Stimulated activated CD4-positive, alpha-beta T cell treated with anti-CD3 and anti-CD28 coated beads, Interleukin-15, amount 100 ng/mL, for 24 hours (primary cell): ENCODE measurements at regions not wholly inside any gene's neighbourhood (a gene's known extent, or its start where the extent isn't known, plus 50 kb on each side); places are given as distances from the start of the nearest gene placed in this dataset.

ENCODE experiments used
- DNase-seq: peaks from one replicate; pipeline ENCODE4 v3.0.0-alpha.2; 2020

DNA sequence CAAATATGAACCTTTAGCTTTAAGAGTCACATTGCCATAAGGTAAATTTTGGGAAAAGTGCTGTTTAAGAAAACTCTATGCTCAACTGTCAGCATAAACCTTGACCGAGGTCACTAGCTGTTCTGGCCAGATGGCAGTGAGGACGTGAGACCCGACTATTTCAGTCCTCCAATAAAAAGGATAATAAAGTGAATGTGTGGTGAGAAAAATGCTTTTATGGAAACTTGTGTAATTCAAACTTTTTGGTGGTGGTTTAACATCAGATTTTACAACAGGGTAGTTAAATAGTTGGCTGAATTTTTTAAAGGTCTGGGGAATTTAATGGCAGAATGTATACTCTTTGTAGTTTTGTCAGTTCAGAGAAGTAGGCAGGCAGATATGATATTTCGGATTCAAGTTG, 391.1 kb downstream of the PMP22 start:
- DNase-seq, result no peak

DNA sequence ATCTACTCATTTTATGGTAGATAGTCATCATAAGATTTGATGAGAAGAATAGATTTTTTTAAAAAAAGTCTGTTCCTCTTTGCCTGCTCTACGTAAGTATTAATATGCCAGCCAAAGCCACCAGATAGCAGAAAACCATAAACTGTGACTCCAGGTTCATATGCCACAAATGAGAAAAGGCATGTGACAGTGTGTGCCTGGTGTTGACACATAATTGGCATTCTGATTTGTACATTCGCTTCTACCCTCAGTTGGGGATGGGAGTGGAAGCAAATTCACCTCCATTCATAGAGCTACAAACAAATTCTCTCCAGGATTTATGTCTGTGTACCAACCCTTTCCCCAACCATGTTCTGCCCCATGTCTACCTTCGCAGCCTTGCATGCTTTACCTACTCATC, 391.6 kb downstream of the PMP22 start:
- no peak for DNase-seq

DNA sequence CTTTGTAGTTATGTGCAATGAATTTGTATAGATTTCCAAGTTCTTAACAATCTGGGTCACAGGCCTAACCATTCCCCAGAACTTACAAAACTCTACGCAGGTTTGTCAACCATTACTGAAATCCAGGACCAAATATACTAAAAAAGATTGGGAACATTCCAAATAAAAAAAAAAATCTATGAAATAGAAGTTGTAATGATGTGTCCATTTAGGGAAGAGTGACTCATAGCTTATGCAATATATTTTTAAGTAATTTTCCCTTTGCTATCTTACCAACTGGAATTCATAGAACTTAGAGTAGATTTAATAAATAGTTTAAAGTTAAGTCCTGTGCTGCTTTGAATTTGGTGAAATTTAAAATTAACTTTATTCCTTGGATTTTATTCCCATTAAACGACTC, 393.2 kb downstream of the PMP22 start:
- no peak for DNase-seq

DNA sequence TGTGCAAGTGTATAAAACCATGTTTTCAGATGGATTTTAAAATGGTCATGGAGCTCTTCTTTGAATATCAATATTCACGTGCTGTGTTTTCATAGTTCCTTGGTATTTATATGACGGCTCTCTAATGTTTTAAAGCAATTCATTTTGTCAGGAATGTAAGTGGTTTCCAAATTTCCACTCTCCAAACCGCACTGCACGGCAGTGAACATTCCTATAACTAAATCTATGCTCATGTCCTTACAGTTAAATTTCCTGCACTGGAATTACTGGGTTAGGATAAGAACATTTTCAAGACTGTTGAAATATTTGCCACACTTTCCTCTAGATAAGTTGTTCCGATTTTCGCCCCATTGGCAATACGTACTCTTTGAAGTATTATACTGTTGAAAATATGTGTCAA, 398.9 kb downstream of the PMP22 start:
- DNase-seq, result no peak

DNA sequence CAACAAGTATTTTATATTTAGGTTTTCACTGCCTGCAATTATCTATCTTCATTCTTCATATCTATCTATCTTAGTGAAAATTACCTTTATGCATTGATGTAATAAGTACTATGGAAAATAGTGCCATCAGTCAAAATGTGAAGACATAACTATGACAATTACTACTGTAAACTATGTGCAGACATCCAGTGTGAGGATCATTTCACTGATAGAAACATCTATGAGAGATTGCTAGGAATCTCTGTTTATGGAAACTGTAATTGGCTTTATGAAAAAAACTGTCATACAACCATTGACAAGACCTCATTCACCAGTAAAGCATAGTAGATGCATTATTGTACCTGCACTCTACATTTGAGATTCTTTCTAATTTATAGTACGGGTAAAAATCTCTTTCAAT, 401.0 kb downstream of the PMP22 start:
- DNase-seq, result no peak

DNA sequence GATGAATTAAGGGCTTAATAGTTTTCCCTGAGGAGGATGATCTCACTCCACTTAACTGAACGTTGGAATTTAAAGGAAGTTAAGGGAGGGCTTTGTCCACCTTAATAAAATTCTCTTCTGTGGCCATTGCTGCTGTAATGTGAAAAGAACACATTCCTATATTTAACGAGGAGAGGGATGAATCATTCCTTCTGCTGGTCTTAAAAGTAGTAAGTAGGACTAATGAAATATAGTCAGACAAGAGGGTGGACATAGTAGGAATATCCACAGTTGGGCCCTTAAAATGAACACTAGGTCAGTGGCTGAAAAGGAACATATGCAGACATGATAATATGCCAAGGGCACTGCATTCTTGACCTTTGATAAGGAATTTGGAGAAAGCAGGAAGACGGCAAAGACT, 405.6 kb downstream of the PMP22 start:
- DNase-seq, result no peak

DNA sequence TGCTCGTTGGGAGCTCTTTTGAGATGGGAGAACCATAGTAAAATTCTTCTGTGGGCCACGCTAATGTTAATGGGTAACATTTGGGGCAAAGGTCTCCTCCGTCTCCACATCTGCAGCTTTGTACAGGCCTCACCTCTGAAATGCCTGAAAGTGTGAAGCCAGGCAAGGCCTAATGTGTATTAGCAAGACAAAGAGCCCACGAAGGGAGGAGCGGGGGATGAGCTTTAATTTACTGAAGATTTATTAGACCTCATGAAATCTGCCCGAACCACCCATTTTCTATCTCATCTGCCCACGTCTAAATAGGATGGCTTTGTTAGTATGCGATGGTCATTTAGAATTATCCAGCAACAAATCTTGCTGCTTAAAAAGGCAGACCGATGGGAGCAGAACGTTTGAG, 408.9 kb downstream of the PMP22 start:
- no peak for DNase-seq

DNA sequence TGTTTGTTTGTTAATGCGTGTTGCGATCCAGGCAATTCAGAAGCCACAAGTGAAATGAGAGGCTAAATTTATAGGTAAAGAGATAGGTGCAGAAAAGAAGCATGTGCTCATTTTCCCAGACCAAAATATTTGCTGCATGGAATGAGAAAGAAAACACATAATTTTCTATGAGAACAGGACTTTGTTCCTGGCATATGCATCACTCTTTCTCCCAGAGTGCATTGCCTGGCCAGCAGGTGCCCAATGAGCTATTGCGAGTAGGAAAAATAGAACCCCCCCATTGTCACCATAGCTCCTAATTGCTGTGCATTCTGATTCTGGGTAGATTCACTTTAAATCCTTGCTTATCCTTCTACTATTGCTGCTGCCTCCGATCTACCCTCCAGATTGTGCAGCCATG, 410.4 kb downstream of the PMP22 start:
- no peak for DNase-seq

DNA sequence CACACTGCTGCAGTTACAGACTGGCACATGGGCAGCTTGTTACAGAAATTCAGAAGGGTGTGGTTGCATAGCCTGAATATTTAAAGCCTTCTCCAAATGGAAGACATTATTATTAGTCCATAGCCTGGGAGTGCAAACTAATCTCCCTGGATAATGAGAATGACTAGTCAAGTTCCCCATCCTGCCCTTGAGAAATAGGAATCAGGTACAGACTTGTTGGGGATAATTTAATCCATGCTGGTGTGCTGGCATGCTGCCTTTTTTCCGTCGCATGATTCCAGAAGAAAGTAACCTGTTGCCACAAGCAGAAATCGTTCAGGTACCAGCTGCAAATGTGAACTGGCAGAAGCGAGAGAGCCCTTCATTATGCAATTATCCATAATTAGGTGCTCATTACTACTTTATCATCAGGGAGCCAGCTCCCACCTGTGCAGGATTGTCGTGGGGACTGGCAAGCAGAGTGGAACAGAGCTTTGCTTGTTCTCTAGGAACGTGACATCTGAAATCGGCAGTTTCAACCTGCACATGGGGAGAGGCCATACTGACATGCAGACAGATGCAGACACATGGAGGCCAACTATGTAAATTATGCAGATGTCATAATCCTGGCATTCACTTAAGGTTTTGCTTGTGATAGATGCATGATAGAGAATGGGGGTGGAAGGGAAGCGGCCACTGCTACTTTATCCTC, 419.4 kb downstream of the PMP22 start:
- DNase-seq, result no peak

DNA sequence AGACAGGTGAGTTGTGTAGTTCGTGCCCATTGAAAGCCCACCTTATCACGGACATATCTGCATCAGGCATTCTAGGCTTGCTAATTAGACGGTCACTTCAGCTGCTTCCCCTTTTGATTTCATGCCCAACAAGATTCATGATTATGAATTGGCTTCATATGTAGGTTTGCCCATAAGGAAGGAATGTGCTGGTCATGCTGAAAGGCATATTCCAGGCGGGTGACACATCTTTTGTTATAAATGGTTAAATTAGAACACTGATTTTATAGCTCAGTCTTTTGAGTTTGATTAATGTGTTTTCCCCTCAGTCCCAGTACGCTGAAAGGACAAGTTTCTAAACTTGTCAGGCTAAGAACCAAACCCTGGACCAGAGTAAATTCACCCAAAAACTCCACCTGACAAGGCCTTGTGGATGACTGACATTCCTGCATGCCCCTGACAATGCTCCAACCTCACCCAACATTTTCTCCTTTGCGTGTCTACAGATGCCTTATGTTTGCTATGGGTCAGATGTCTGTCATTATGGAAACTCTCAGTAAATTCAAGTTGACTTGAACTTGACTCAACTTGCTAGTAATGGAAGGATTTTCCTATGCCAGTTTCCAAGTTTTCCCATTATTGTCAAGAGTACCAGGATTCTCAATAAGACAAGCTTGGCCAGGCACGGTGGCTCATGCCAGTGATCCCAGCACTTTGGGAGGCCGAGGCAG, 421.9 kb downstream of the PMP22 start:
- no peak for DNase-seq

DNA sequence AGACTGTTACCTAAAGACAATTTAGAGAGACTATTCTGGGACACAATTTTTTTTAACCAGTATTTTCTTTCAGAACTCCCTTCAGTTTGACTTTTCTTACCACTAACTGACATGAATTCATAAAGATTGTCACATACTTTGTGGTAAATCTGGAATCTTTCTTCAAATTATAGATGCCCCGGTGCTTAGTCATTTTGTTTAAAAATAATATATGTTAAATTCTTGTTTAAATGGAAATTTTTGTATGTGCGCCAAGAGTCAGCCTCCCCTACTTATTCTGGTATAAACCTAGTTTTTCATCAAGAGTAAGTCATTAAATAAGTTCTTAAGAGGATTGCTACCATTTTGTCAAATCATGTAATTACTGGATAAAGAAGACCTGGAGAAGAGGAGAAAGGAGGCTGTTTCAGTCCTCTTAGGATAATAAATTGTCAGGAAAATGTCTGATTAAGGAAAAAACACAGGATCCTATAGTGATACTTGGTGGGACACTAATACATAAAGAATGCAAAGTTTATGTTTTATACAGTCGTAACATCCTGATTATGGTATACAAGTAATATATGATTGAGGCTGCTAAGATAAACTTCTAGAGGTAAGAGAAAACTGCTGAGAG, 424.4 kb downstream of the PMP22 start:
- DNase-seq, result no peak

DNA sequence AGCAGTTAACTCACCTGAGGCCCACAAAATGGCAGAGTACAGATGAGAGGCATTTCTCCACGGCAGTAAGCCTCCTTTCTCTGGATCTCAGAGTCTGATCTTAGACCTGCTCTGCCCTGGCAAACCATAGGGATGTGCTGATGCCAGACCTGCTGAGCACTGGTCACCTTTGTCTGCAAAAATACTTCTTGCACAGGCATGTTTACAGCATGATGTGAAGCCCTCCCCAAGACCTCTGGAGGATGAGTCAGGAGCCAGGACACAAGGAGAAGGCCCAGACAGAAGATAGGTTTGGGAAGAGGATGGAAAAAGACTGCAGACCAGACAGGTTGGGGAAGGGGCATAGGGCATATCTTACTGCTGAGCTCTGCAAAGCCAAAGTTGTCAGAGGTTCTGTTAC, 426.6 kb downstream of the PMP22 start:
- no peak for DNase-seq

DNA sequence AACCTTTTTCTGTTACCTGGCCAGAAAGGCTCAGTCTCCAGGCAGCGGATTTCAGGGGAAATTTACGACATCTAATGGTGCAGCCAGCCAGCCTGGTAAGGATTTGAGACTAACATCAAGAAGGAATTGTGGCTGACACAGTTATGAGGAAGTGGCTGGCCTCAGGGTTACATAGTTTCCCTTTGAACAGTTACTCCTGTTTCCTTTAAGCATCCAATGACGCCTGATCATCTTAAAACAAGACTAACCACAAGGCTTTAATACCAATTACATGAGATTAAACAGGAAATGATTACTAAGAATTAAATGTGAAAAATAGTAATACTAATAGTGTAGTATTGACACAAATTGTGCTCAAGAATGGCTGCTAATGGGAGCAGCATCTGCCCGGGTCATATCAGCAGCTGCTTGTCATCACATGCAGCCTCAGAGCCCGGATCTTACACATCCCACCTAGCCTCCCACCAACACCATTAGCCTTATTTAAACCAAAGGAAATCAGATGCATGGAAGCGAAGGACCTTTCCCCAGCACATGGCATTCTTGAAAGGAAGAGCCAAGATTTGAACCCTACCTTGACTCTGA, 431.8 kb downstream of the PMP22 start:
- DNase-seq, result peak; percentile 2

DNA sequence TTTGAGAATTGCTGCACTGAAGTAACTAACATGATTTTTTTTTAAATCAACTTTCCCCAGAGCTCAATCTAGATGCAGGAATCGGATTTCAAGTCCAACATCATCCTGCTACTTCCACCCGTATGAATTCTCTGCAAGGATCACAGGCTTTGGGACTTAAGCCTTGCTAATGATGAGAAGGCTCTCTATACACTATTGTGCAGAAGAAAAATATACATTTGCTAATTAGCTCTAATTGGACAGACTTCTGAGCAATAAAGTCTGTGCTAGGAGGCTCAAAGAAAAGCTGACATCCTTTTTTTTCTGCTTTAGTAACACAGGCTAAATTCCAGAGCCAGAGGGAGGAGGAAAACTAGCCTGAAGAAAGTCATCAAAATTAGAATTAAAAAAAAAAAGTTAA, 433.6 kb downstream of the PMP22 start:
- no peak for DNase-seq

DNA sequence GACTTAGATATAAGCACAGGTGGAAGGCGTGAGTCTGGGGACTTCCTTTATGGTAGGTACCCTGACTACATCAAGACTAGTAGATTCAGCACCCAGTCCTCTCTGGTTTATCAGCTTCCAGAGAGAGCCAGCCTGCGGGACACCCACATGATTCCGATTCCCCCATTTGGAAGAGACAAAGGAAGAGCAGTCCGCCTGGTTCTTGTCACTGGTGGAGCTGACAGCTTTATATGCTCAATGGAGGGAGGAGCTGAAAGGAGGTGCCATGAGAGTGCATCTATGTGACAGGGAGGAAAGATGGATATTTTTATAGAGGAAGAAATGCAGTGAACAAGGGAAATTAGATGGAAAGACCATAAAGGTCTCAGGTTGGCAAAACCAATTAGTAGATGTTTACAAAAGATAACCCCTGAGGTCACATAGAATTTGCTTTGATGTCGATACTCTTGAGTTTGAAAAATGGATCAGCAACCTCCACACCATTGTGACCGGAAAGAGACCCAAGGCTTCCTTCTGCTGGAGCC, 437.7 kb downstream of the PMP22 start:
- DNase-seq, result no peak

DNA sequence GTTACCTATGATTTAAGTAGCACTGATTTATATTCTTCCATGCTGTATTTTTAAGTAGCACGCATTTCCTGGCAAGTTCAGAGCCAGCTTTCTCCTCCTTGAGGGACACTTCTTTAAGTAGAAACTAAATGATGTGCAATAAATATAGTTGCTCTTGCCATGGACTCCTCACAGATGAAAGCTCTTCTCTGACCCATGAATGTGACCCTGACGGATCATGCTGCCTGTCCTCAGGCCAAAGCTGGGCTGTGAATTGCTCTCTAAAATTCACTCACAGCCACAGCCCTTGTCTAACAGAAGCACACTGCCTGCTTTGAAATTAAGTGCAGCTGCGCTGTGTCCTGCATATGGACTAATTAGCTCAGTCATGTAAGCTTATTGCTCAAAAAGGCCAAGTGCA, 438.8 kb downstream of the PMP22 start:
- DNase-seq, result no peak

DNA sequence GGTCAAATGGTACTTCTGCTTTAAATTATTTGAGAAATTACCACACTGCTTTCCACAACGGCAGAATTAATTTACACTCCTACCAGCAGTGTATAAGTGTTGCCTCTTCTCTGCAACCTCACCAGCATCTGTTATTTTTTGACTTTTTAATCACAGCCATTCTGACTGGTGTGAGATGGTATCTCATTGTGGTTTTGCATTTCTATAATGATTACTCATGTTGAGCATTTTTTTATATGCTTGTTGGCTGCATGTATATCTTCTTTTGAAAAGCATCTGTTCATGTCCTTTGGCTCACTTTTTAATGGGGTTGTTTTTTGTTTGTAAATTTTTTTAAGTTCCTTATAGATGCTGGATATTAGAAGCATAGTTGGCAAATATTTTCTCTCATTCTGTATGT, 446.7 kb downstream of the PMP22 start:
- no peak for DNase-seq

DNA sequence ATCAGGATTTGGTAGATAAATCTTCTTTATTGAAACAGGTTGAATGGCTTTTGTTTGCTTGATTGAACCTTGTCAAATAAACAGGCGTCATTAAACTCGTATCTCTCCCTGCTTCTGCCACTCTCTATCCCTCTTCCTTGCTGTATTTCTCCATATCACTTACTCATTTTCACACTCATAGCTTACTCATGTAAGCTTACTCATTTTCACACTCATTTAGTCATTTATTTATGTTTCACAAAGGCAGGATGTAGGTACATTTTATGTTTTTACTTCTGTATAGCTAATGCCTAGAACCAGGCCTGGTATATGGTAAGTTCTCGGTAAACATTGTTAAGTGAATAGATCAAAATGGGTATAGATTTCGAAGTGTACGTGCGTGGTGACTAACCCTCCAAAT, 450.0 kb downstream of the PMP22 start:
- no peak for DNase-seq

DNA sequence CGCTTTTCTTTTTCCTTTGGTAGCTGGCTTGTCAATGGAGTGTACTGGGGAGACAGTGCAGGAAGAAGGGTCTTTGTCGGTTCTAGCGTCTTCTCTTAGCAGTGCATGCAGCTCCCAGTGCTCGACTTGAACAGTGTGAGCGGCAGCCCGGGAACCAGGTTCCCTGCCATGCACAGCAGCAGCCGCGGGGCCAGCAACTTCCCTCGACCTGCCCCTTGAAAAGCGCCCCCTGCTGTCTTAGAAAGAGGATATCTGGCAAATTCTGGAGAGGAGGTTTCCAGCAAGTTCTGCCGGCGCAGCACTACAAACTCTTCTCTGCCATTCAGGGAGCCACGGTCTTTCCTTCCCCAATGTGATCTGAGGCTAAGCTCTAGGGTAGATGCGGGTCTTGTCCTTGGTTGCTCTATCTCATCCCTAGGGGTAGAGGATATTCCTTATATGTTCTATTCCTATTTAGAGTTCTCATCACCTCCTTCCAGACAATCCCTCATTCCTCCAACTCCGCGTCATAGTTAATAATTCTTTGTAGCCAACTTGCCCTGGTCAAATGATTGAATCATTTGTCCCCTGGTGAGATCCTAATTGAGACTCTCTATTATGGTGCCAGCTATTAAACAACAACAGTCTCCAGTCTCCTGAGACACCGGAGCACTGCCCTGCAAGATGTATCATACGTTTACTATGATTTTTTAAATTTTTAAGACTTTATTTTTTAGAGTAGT, 451.3 kb downstream of the PMP22 start:
- DNase-seq, result peak; percentile 5

DNA sequence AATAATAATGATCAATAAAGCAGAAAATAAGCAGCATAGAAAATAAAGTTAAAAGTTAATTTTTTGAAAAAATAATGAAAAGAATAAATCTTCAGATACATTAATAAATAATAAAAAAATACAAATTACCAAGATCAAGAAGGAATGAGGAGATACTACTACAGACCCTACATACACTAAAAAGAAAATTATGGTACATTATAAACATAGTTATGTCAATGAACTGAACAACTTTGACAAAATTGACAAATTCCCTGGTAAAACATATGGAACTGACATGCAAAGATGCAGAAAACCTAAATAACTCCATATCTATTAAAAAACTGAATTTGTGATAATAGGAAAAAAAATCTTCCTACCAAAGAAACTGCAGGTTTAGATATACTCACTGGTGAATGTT, 456.7 kb downstream of the PMP22 start:
- DNase-seq, result no peak

DNA sequence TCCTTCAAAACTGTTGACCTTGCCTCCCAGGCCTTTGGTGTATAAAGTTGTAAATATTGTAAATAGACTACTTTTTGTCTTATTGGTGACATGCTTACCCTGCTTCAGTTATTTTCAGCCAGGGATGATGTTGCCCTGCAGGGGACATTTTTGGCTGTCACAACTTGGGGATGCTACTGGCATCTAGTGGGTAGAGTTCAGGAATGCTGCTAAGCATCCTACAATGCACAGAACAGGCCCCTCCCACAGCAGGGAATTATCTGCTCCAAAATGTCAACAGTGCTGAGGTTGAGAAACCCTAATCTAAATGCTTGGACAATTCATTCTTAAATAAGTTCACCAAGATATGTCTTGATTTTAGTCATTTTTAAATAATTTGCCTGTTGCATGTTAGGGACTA, 459.8 kb downstream of the PMP22 start:
- DNase-seq, result no peak

DNA sequence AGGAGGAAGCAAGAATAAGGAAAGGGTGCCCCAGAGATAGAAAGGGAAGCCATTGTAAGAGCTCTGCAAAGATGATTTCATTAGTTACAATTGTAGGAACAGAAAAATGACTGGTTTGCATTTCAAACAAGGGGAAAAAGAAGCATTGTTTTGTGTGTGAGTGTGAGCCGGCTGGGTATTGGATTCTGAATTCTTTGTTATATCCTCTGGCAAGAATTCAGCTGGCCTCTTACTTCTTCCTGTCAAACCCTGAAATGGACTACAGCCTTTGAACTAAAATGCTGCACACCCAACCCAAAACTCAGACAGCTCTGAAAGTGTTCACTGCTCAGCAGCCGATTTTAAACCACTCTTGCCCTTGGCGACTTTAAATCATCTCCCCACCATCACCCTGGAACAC, 461.3 kb downstream of the PMP22 start:
- DNase-seq, result no peak

DNA sequence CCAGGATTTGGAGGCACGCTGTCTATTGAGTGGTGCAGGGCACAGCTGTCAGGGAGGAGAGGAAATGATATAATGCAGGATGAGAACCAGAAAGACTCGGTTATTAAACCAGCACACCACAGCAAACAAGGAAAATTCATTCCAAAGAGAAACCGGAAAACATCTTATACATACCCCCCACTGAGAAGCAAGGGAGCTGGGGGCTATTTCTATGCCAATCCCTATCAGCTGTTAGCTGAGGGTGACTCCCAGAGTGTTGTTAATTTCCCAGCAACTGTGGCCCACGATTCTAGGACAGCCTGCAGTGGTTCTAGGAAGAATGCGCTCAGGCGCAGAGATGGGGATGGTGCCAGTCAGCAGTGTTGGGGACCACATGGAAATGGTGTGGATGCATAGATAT, 467.3 kb downstream of the PMP22 start:
- no peak for DNase-seq
